NCI-H748 (cell line): ENCODE measurements at regions not wholly inside any gene's neighbourhood (a gene's known extent, or its start where the extent isn't known, plus 50 kb on each side); places are given as distances from the start of the nearest gene placed in this dataset.
A peak's percentile ranks its signal among the peaks of the same experiment; 100 is the strongest.
"Not testable (repeated sequence)": the region's sequence is repeated elsewhere in the genome, so short reads cannot be mapped to it uniquely, and the experiment has no call there.

Experiments used
- DNase-seq: peaks from one replicate; lab custom pipeline; 2025; ENCODE audit not compliant: unreplicated experiment; lab: John Stamatoyannopoulos, UW

- DNase-seq = no peak
Measured at GRCh38 chrX:56343219-56343618, 111.1 kb downstream of the KLF8 start.

- DNase-seq = no peak
Measured at GRCh38 chrX:56343664-56344063, 111.5 kb downstream of the KLF8 start.

- not testable (repeated sequence) for DNase-seq
Measured at GRCh38 chrX:56358145-56358544, 126.0 kb downstream of the KLF8 start.

- not testable (repeated sequence) for DNase-seq
Measured at GRCh38 chrX:56365171-56365570, 133.0 kb downstream of the KLF8 start.

- DNase-seq = peak; percentile 9
Measured at GRCh38 chrX:56366901-56367300, 134.7 kb downstream of the KLF8 start.

GRCh38 chrX:56368962-56369361 is 136.8 kb downstream of the KLF8 start:
- DNase-seq = no peak

- DNase-seq = peak; percentile 0
Measured at GRCh38 chrX:56379984-56380780, 148.0 kb downstream of the KLF8 start.

- no peak for DNase-seq
Measured at GRCh38 chrX:56382278-56382677, 150.1 kb downstream of the KLF8 start.

GRCh38 chrX:56385336-56385735 is 153.2 kb downstream of the KLF8 start:
- no peak for DNase-seq

- DNase-seq = no peak
Measured at GRCh38 chrX:56385960-56386359, 153.8 kb downstream of the KLF8 start.

GRCh38 chrX:56397636-56398035 is 165.5 kb downstream of the KLF8 start:
- DNase-seq = no peak

GRCh38 chrX:56402207-56402606 is 161.2 kb upstream of the UBQLN2 start:
- no peak for DNase-seq

- no peak for DNase-seq
Measured at GRCh38 chrX:56429581-56429980, 133.8 kb upstream of the UBQLN2 start.

GRCh38 chrX:56451981-56452380 is 111.4 kb upstream of the UBQLN2 start:
- DNase-seq = not testable (repeated sequence)

- peak; percentile 12 for DNase-seq
Measured at GRCh38 chrX:56462389-56462788, 101.0 kb upstream of the UBQLN2 start.

- DNase-seq = peak; percentile 23
Measured at GRCh38 chrX:56468441-56468840, 95.0 kb upstream of the UBQLN2 start.

- peak; percentile 67 for DNase-seq
Measured at GRCh38 chrX:56494923-56495322, 68.5 kb upstream of the UBQLN2 start.

- no peak for DNase-seq
Measured at GRCh38 chrX:56498756-56499155, 64.7 kb upstream of the UBQLN2 start.

- no peak for DNase-seq
Measured at GRCh38 chrX:56499372-56499771, 64.1 kb upstream of the UBQLN2 start.

- no peak for DNase-seq
Measured at GRCh38 chrX:56503941-56504673, 59.3 kb upstream of the UBQLN2 start.

- no peak for DNase-seq
Measured at GRCh38 chrX:56505866-56506265, 57.6 kb upstream of the UBQLN2 start.
